HG03139 (cell line): ENCODE measurements at regions not wholly inside any gene's neighbourhood (a gene's known extent, or its start where the extent isn't known, plus 50 kb on each side); places are given as distances from the start of the nearest gene placed in this dataset.

Experiments
- ATAC-seq: cut with Tn5 transposase; IDR thresholded peaks from one replicate; pipeline ENCODE4 v1.9.1; 2021; ENCODE audit not compliant: unreplicated experiment

- no peak for ATAC-seq
Observed at GRCh38 chr10:81008726-81009125, 471.0 kb downstream of the SH2D4B start.

GRCh38 chr10:81009296-81009695, 471.6 kb downstream of the SH2D4B start:
- no peak for ATAC-seq

DNA sequence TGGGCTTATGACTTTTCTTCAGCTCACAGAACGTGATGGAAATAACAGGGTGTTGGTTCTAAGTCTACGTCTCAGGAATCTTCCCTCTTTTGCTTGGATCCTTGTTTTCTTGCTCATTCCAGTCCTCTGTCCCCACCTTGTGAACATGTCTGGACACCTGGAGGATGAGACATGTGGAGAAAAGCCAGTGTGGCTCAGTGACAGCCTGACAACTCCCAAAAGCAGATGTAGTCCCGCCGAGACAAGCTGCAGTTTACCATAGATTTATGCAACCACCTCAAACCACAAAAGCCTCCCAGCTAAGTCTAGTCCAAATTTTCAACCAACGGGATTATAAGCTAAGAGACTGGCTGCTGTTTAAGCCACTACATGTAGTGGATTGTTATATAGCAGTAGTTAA, 476.1 kb downstream of the SH2D4B start:
- no peak for ATAC-seq

DNA sequence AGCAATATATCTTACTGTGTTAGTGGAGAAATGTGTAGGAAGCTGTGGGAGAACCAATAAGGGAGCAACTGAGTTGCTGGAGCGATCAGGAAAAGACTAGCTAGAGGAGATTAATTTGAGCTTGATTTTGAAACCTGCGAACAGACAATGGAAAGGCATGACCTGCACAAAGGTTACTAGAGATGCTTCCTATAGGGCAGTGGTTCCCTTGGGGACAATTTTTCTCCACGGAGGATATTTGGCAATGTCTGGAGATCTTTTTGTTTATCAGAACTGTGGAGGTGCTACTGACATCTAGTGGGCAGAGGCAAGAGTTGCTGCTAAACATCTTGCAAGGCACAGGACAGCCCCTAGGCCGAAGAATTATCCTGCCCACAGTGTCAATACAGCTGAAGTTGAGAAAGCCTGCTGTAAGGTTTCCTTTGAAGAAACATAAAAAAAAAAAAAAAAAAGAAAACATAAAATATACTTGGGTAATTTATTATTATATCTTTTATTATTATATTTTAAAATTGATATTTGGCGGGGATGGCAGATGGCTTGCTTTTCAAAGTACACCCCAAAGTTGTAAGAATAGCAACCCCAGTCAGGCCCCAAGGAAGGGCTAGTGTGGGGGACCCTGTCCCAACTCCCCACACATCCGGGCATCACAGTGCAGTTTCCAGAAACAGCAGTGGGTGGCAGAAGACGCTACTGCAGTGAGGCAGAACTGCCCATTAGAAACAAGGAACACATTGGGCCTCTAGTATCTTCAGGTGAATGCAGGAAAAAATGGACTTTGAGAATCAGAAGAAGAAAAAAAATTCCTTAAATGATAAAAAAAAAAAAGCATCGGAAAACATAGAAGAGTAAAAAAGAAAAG, 481.6 kb downstream of the SH2D4B start:
- ATAC-seq: peak; percentile 88

GRCh38 chr10:81021428-81022129, 483.9 kb downstream of the SH2D4B start:
- no peak for ATAC-seq

GRCh38 chr10:81026591-81026990, 488.9 kb downstream of the SH2D4B start:
- no peak for ATAC-seq

DNA sequence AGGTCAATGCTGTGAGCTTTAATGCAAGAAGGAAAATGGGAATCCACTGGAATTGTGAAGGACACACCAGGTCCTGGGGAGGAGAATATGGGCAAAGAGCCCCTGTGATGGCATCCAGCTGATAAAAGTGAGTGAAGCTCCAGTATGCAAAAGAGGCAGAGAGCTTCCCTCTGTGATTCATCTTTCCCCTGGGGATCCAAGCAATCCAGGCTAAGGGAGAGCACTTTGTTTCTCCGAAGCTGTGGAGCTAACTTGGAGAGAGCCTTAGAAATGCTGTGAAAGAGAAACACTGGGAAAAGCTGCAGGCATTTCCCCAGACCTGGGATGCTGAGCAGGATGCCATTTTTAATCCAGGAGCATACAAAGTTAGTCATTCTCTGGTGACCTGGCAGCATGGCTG, 489.5 kb downstream of the SH2D4B start:
- no peak for ATAC-seq

DNA sequence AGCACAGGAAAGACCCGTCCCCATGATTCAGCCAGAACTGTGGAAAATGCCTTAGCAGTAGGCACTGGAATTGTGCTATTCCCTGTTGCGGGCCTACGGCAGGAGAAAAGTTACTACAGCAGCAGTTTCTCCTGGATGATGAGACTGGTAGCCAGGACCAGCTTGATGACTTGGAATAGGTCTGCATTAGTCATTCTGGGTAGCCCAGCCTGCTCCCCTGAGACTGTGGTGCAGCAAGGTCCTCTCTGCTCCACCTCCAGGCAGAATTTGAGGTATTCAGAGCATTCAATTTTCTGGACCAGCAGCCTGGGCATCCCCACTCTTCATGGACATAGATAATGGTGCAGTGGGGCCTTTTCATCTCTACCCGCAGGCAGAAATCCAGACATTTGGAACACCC, 490.0 kb downstream of the SH2D4B start:
- no peak for ATAC-seq

DNA sequence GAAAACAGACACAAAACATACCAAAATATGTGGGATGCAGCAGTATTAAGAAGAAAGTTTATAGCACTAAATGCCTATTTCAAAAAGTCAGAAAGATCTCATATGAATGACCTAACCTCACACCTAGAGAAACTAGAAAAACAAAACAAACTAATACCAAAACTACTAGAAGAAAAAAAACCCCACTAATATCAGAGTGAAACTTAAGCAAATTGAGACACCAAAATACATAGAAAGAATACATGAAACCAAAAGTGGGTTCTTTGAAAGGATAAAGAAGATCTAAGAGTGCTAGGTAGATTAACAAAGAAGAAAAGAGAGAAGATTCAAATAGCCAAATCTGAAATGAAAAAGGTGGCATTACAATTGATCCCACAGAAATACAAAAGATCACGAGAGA, 494.1 kb downstream of the SH2D4B start:
- peak; percentile 60 for ATAC-seq

DNA sequence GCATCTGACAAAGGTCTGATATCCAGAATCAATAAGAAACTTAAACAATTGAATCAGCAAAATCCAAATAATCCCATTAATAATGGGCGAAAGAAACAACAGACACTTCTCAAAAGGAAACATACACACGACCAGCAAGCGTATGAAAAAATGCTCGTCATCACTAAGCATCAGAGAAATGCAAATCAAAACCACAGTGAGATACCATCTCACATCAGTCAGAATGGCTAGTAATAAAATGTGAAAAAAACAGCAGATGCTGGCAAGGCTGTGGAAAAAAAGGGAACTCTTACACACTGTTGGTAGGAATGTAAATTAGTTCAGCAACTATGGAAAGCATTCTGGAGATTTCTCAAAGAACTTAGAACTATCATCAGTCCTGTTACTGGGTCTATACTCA, 496.7 kb downstream of the SH2D4B start:
- no peak for ATAC-seq

GRCh38 chr10:81036257-81036656, 498.6 kb downstream of the SH2D4B start:
- peak; percentile 77 for ATAC-seq

- no peak for ATAC-seq
Observed at GRCh38 chr10:81040031-81040430, 502.3 kb downstream of the SH2D4B start.

DNA sequence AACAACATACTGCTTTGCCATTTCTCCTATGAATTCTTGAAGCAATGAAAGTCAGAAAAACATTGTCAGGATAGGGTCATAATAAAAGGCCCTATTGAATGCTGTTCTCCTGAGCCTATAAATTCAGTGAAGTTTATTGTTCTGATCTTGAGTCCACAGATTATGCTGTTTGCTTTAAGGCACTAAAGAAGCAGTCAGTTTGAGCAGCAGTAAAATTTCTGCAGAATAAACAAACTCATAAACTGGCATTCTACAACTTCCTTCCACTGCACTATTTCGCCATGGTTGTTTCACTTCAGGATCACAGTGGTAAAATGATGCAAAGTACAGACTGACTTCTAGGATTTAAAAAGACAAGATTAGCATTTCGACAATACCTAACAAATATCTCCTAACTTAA, 503.2 kb downstream of the SH2D4B start:
- no peak for ATAC-seq

DNA sequence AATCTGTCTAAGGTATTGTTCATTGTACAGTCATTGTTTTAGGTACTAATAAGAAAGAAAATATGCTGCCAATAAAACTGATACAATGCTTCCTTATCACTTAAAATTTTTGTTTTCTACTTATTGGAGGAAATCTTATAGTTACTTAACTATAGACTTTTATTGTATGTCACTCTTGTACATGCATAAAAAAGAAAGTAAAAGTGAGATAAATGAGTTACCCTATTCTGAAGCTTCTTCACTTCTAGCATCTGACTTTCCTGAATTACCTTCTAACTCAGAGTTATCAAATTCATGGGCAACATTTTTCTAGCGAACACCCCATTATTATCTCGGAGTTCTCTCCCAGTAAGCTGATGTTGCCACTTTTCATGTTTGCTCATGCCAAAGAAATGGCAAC, 504.9 kb downstream of the SH2D4B start:
- ATAC-seq: no peak

DNA sequence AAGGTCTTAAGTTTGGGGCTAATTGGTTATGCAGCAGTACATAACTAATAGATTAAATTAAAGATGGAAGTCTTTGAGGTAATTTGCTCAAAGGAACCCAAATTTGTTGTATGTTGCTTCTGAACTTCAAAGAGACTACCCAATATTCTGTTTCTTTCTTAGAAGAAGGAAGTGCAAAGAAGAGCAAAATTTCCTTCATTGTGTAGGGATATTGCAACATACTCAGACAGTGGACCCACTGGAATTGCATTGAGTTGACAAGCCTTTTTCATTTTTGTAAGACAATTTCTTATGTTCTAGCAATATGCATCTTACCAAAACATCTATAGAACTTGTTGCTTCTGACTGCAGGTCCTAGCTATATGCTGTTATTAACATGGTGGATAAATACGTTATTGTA, 527.8 kb downstream of the SH2D4B start:
- ATAC-seq: no peak

- no peak for ATAC-seq
Observed at GRCh38 chr10:81068460-81068859, 530.8 kb downstream of the SH2D4B start.

- ATAC-seq: no peak
Observed at GRCh38 chr10:81071087-81071796, 533.5 kb downstream of the SH2D4B start.

DNA sequence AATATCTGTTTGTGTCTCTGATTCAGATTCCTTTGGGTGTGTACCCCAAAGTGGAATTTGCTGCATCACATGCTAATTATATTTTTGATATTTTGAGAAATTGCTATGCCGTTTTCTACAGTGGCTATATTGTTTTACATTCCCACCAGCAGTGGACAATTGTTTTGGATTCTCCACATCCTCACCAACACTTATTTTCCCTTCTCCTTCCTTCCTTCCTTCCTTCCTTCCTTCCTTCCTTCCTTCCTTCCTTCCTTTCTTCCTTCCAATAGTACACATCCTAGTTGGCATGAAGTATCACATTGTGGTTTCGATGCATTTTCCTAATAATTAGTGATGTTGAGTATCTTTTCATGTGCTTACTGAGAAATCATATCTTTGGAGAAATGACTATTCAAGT, 535.5 kb downstream of the SH2D4B start:
- no peak for ATAC-seq

- ATAC-seq: no peak
Observed at GRCh38 chr10:81081887-81082620, 544.4 kb downstream of the SH2D4B start.

- no peak for ATAC-seq
Observed at GRCh38 chr10:81082621-81083376, 545.1 kb downstream of the SH2D4B start.
